Ishikawa (cell line): ENCODE measurements at regions not wholly inside any gene's neighbourhood (a gene's known extent, or its start where the extent isn't known, plus 50 kb on each side); places are given as distances from the start of the nearest gene placed in this dataset.

Experiments
- CEBPB ChIP-seq: IDR thresholded peaks from 2 replicates; pipeline ENCODE4 v1.6.1; 2012
- CREB1 ChIP-seq: IDR thresholded peaks from 2 replicates; pipeline ENCODE4 v1.6.1; 2012; ENCODE audit warnings: low read depth
- EGR1 ChIP-seq: IDR thresholded peaks from 2 replicates; pipeline ENCODE4 v1.6.1; 2012
- EP300 ChIP-seq: IDR thresholded peaks from 2 replicates; pipeline ENCODE4 v1.6.1; 2012; ENCODE audit warnings: borderline replicate concordance
- FOXM1 ChIP-seq: IDR thresholded peaks from 2 replicates; pipeline ENCODE4 v1.6.1; 2012; ENCODE audit warnings: low read depth, borderline replicate concordance
- NFIC ChIP-seq: IDR thresholded peaks from 2 replicates; pipeline ENCODE4 v1.6.1; 2012
- RAD21 ChIP-seq: IDR thresholded peaks from 2 replicates; pipeline ENCODE4 v1.6.1; 2012; ENCODE audit warnings: low read depth
- TAF1 ChIP-seq: IDR thresholded peaks from 2 replicates; pipeline ENCODE4 v1.6.1; 2012; ENCODE audit warnings: low read depth, mild to moderate bottlenecking
- TCF12 ChIP-seq: IDR thresholded peaks from 2 replicates; pipeline ENCODE4 v1.6.1; 2012; ENCODE audit warnings: low read depth
- TEAD4 ChIP-seq: IDR thresholded peaks from 2 replicates; pipeline ENCODE4 v1.6.1; 2012
- YY1 ChIP-seq: IDR thresholded peaks from 2 replicates; pipeline ENCODE4 v1.6.1; 2012; ENCODE audit warnings: low read depth
- ZBTB7A ChIP-seq: IDR thresholded peaks from 2 replicates; pipeline ENCODE4 v1.6.1; 2012; ENCODE audit warnings: low read depth
- TF ChIP-seq, protein P1 (sequence below): IDR thresholded peaks from 2 replicates; pipeline ENCODE4 v1.6.1; 2012
- TF ChIP-seq, protein P2 (sequence below): IDR thresholded peaks from 2 replicates; pipeline ENCODE4 v1.6.1; 2012
- TF ChIP-seq, protein P3 (sequence below): IDR thresholded peaks from 2 replicates; pipeline ENCODE4 v1.6.1; 2012; ENCODE audit warnings: low read depth, mild to moderate bottlenecking

DNA sequence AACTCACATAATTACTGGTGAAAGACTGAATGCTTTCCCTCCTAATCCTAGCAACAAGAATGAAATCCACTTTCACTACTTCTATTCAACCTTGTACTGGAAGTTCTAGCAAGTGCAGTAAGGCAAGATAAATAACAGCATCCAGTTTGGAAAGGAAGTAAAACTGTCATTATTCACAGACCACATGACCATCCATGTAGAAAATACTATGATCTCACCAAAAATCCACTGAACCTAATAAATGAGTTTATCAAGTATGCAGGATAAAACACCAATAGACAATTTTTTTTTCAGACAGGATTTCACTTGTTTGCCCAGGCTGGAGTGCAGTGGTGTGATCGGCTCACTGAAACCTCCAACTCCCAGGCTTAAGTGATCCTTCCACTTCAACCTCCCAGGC, 117.7 kb downstream of the TMEM167A start:
- TF ChIP-seq RAD21 (no peak), EGR1 (no peak), TCF12 (no peak), ZBTB7A (no peak), EP300 (no peak), TAF1 (no peak), TEAD4 (no peak), NFIC (no peak), CREB1 (no peak), CEBPB (no peak)
- TF ChIP-seq, protein P1, sequence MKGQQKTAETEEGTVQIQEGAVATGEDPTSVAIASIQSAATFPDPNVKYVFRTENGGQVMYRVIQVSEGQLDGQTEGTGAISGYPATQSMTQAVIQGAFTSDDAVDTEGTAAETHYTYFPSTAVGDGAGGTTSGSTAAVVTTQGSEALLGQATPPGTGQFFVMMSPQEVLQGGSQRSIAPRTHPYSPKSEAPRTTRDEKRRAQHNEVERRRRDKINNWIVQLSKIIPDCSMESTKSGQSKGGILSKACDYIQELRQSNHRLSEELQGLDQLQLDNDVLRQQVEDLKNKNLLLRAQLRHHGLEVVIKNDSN: no peak
- TF ChIP-seq, protein P2, sequence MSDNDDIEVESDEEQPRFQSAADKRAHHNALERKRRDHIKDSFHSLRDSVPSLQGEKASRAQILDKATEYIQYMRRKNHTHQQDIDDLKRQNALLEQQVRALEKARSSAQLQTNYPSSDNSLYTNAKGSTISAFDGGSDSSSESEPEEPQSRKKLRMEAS: no peak

DNA sequence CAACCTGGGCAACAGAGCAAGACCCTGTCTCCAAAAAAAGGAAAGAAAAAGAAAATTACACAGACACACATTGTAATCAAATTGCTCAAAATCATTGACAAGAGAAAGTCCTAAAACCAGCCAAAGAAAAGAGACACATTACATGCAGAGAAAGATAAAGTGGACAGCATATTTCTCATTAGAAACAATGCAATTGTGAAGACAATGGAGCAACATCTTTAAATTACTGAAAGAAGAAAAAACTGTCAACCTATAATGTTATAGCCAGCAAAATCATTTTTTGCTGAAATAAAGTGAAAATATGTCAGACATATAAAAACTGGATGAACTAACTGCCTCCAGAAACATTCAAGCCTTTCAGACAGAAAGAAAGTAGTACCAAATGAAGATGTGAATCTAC, 120.6 kb downstream of the TMEM167A start:
- no peak for TF ChIP-seq EP300
- TF ChIP-seq FOXM1: no peak
- TF ChIP-seq, protein P2: no peak
- TF ChIP-seq CEBPB: no peak
- TF ChIP-seq NFIC: no peak
- TF ChIP-seq YY1: no peak
- no peak for TF ChIP-seq ZBTB7A
- no peak for TF ChIP-seq TCF12
- no peak for TF ChIP-seq TEAD4
- no peak for TF ChIP-seq TAF1
- TF ChIP-seq, protein P3, sequence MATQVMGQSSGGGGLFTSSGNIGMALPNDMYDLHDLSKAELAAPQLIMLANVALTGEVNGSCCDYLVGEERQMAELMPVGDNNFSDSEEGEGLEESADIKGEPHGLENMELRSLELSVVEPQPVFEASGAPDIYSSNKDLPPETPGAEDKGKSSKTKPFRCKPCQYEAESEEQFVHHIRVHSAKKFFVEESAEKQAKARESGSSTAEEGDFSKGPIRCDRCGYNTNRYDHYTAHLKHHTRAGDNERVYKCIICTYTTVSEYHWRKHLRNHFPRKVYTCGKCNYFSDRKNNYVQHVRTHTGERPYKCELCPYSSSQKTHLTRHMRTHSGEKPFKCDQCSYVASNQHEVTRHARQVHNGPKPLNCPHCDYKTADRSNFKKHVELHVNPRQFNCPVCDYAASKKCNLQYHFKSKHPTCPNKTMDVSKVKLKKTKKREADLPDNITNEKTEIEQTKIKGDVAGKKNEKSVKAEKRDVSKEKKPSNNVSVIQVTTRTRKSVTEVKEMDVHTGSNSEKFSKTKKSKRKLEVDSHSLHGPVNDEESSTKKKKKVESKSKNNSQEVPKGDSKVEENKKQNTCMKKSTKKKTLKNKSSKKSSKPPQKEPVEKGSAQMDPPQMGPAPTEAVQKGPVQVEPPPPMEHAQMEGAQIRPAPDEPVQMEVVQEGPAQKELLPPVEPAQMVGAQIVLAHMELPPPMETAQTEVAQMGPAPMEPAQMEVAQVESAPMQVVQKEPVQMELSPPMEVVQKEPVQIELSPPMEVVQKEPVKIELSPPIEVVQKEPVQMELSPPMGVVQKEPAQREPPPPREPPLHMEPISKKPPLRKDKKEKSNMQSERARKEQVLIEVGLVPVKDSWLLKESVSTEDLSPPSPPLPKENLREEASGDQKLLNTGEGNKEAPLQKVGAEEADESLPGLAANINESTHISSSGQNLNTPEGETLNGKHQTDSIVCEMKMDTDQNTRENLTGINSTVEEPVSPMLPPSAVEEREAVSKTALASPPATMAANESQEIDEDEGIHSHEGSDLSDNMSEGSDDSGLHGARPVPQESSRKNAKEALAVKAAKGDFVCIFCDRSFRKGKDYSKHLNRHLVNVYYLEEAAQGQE: no peak
- no peak for TF ChIP-seq RAD21
- TF ChIP-seq, protein P1: no peak
- TF ChIP-seq CREB1: no peak
- no peak for TF ChIP-seq EGR1

DNA sequence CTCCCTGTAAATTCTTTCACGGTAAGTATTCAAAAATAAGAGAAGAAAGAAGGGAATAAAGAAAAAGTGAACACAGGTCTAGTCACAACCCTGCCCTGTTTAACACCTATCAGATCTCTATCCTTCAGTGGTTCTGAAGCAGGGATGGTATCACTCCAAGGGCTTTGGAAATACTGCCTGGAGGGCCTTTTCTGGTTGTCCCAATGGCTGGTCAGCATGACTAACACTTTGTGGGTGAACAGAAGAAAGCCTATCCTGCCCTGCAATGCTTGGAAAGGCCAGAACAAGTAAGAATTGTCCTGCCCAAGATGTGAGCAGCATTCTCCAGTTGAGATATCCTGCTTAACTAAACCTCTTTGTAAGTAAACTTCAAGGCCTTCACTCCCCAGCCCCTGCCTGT, 124.9 kb downstream of the TMEM167A start:
- TF ChIP-seq TEAD4: no peak
- no peak for TF ChIP-seq YY1
- TF ChIP-seq EP300: no peak
- TF ChIP-seq, protein P3: no peak
- no peak for TF ChIP-seq TCF12
- no peak for TF ChIP-seq FOXM1
- TF ChIP-seq, protein P2: no peak
- no peak for TF ChIP-seq ZBTB7A
- TF ChIP-seq CREB1: no peak
- TF ChIP-seq, protein P1: no peak
- no peak for TF ChIP-seq CEBPB

DNA sequence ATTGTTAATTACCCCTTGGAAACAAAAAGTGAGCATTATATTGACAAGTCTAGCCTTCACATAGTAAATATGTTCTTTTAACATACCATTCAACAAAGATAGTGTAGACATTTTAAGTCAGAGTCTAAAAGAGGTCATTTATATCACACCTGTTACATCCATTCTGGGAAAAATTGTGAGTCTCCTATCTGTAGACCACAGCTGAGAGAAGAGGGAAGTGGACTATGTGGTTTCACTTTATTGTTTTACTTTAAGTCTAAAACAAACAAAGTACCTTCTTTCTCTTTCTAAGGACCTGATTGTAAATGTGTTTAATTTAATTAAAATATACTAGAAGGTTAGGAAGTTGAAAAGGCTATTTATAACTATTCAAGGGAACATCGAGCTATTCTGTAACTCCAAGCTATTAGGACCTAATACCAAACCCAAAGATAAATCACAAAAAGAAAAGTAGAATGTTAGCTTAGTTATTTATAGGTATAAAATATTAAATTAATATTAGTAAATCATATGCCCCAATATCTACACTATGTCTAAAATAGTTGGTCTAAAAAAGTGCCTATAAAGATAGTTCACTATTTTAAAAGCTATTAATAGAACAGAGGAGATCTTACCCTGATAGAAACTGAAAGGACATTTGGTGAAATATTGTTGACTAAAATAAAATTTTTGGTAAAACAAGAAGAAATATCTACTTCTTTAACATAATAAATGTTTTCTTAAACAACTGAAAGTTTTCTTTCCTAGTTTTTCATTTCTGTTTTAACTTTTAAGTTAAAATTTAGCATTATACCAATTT, 134.9 kb downstream of the TMEM167A start:
- TF ChIP-seq TCF12 (no peak), TAF1 (no peak), NFIC (no peak), ZBTB7A (no peak), FOXM1 (no peak), CREB1 (no peak), EP300 (no peak), TEAD4 (no peak), RAD21 (no peak)
- TF ChIP-seq, protein P3: no peak
- TF ChIP-seq, protein P1: no peak
